Endodermal cell (in vitro differentiated cells): ENCODE measurements at regions not wholly inside any gene's neighbourhood (a gene's known extent, or its start where the extent isn't known, plus 50 kb on each side); places are given as distances from the start of the nearest gene placed in this dataset.

Source experiments
- DNase-seq: peaks from one replicate; pipeline ENCODE4 v3.0.0-alpha.2; 2017
- H3K27ac ChIP-seq: 2 replicates; pipeline ENCODE4 v1.5.1; 2013; ENCODE audit warnings: mild to moderate bottlenecking, low read depth, low read length, moderate library complexity
- H3K27me3 ChIP-seq: 2 replicates; pipeline ENCODE4 v1.6.1; 2013; ENCODE audit warnings: mild to moderate bottlenecking, low read length, moderate library complexity; ENCODE audit not compliant: insufficient read depth, control insufficient read depth, poor library complexity, severe bottlenecking
- H3K36me3 ChIP-seq: 2 replicates; pipeline ENCODE4 v1.7.0; 2013; ENCODE audit warnings: mild to moderate bottlenecking, low read length, moderate library complexity; ENCODE audit not compliant: control insufficient read depth, insufficient read depth
- H3K4me1 ChIP-seq: one replicate; pipeline ENCODE4 v1.7.0; 2013; ENCODE audit warnings: low read length; ENCODE audit not compliant: control insufficient read depth, insufficient read depth
- H3K4me3 ChIP-seq: 2 replicates; pipeline ENCODE4 v1.5.1; 2013; ENCODE audit warnings: mild to moderate bottlenecking, low read length, moderate library complexity
- H3K9ac ChIP-seq: 2 replicates; pipeline ENCODE4 v1.6.1; 2013; ENCODE audit warnings: mild to moderate bottlenecking, low read length, moderate library complexity; ENCODE audit not compliant: poor library complexity, severe bottlenecking; ENCODE audit errors: extremely low read depth
- H3K9me3 ChIP-seq: 2 replicates; pipeline ENCODE4 v1.6.1; 2013; ENCODE audit warnings: mild to moderate bottlenecking, low read length, moderate library complexity; ENCODE audit not compliant: control insufficient read depth
- H3K27ac Mint-ChIP-seq: 2 replicates; pipeline ENCODE4 v1.8.0; 2020; ENCODE audit warnings: mixed read lengths
- H3K27me3 Mint-ChIP-seq: 2 replicates; pipeline ENCODE4 v1.8.0; 2021; ENCODE audit warnings: mild to moderate bottlenecking, mixed read lengths; ENCODE audit not compliant: insufficient read depth
- H3K36me3 Mint-ChIP-seq: 2 replicates; pipeline ENCODE4 v1.8.0; 2020; ENCODE audit warnings: low read depth, mixed read lengths
- H3K4me1 Mint-ChIP-seq: 2 replicates; pipeline ENCODE4 v1.8.0; 2020; ENCODE audit warnings: mixed read lengths
- H3K4me3 Mint-ChIP-seq: 2 replicates; pipeline ENCODE4 v1.8.0; 2020; ENCODE audit warnings: mild to moderate bottlenecking, moderate library complexity, mixed read lengths
- H3K9me3 Mint-ChIP-seq: 2 replicates; pipeline ENCODE4 v1.8.0; 2020; ENCODE audit warnings: mild to moderate bottlenecking, mixed read lengths
- WGBS, 2 experiments: methylation state at CpG; one replicate each; pipeline versions ENCODE4 v1.1.5 to v1.1.7; 2013; ENCODE audit warnings: missing lambda C conversion rate in 2 of 2, mixed read lengths in 1 of 2; ENCODE audit not compliant: insufficient coverage in 1 of 2, insufficient read length in 1 of 2; 5-methylcytosine and 5-hydroxymethylcytosine counted together
- TF ChIP-seq, protein P1 (sequence below): fragments of 200-600 bp; sonication (generic); conservative IDR thresholded peaks from 2 replicates; pipeline ENCODE4 v1.5.0; 2021; ENCODE audit warnings: antibody characterized with exemption, mild to moderate bottlenecking

DNA sequence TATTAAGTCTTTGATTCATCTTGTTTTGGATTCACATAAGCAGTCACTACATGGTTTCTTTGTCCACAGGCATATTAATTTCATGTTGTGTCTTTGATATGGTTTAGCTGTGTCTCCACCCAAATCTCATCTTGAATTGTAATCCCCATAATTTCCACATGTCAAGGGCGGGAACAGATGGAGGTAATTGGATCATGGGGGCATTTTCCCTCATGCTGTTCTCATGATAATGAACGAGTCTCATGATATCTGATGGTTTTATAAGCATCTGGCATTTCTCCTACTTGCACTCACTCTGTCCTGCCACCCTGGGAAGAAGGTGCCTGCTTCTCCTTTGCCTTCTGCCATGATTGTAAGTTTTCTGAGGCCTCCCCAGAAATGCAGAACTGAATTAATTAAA, 1811.2 kb upstream of the PCDH10 start:
- 57 to 89% methylated on average over 1 to 2 of the region's 2 CpGs for WGBS, 2 experiments
- no peaks in the 10 kb centered on the region for H3K27me3 ChIP-seq
- no peaks in the 10 kb centered on the region for H3K4me1 ChIP-seq
- H3K4me1 Mint-ChIP-seq: no peaks in the 10 kb centered on the region
- no peak overlapping the region for H3K27ac ChIP-seq
- no peak overlapping the region for H3K4me3 ChIP-seq
- H3K27me3 Mint-ChIP-seq: peaks cover 1% of the 10 kb centered on the region
- H3K36me3 Mint-ChIP-seq: no peaks in the 10 kb centered on the region
- H3K27ac Mint-ChIP-seq: no peak overlapping the region
- H3K36me3 ChIP-seq: no peaks in the 10 kb centered on the region
- H3K9ac ChIP-seq: no peak overlapping the region
- DNase-seq: no peak
- no peak overlapping the region for H3K4me3 Mint-ChIP-seq
- no peaks in the 10 kb centered on the region for H3K9me3 ChIP-seq
- no peaks in the 10 kb centered on the region for H3K9me3 Mint-ChIP-seq
- TF ChIP-seq, protein P1, sequence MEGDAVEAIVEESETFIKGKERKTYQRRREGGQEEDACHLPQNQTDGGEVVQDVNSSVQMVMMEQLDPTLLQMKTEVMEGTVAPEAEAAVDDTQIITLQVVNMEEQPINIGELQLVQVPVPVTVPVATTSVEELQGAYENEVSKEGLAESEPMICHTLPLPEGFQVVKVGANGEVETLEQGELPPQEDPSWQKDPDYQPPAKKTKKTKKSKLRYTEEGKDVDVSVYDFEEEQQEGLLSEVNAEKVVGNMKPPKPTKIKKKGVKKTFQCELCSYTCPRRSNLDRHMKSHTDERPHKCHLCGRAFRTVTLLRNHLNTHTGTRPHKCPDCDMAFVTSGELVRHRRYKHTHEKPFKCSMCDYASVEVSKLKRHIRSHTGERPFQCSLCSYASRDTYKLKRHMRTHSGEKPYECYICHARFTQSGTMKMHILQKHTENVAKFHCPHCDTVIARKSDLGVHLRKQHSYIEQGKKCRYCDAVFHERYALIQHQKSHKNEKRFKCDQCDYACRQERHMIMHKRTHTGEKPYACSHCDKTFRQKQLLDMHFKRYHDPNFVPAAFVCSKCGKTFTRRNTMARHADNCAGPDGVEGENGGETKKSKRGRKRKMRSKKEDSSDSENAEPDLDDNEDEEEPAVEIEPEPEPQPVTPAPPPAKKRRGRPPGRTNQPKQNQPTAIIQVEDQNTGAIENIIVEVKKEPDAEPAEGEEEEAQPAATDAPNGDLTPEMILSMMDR: no peak

DNA sequence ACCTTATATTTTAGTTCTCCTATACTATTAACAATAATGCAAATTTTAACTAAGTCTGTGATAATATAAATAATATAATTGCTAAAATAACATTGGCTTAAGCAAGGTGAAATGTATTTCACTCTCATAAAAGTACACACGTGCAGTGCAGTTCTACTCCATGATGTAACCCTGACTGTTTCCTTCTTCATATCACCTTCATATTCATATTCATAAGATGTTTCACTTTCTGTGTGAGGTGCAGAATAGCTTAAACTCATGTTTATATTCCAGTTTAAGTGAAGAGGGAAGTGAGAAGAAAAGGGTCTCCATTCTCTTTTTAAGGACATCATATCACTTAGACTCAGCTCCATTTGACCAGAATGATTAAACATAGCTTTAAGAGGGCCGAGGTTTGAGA, 1810.0 kb upstream of the PCDH10 start:
- Histone ChIP-seq H3K4me1 (no peaks in the 10 kb centered on the region), H3K36me3 (no peaks in the 10 kb centered on the region), H3K9me3 (no peaks in the 10 kb centered on the region), H3K27ac (no peak overlapping the region), H3K9ac (no peak overlapping the region), H3K27me3 (no peaks in the 10 kb centered on the region), H3K4me3 (no peak overlapping the region)
- WGBS, 2 experiments: 100% methylated on average over 1 of the region's 2 CpGs; no CpG with 5 or more reads in 1 of the 2 experiments
- TF ChIP-seq, protein P1: no peak
- Mint-ChIP-seq H3K4me1 (no peaks in the 10 kb centered on the region), H3K27ac (no peak overlapping the region), H3K27me3 (peaks cover 1% of the 10 kb centered on the region), H3K4me3 (no peak overlapping the region), H3K36me3 (no peaks in the 10 kb centered on the region), H3K9me3 (no peaks in the 10 kb centered on the region)
- no peak for DNase-seq

DNA sequence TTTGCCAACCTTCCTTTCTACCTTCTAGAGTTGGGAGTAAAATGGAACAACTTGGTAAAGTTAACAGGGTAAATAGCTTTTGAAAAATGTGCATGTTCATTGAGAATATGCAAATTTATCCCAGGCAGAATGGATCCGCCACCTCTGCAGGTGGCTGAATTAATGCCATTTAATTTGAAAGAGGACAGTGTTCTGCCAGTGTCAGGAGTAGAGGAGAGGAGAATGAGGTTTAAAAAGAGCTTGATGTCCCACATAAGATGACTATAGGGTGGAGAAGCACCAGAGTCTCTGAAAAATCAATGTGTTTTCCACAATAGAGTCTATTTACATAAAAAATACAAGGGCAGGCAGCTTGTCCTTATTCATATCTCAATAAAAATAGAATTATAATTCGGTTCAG, 1804.3 kb upstream of the PCDH10 start:
- Mint-ChIP-seq H3K36me3 (no peaks in the 10 kb centered on the region), H3K4me3 (no peak overlapping the region), H3K27me3 (no peaks in the 10 kb centered on the region), H3K4me1 (peaks cover 8% of the 10 kb centered on the region), H3K9me3 (no peaks in the 10 kb centered on the region), H3K27ac (no peak overlapping the region)
- no peaks in the 10 kb centered on the region for H3K36me3 ChIP-seq
- no peaks in the 10 kb centered on the region for H3K27me3 ChIP-seq
- DNase-seq: no peak
- TF ChIP-seq, protein P1: no peak
- no peak overlapping the region for H3K27ac ChIP-seq
- no peak overlapping the region for H3K9ac ChIP-seq
- no peaks in the 10 kb centered on the region for H3K9me3 ChIP-seq
- H3K4me3 ChIP-seq: no peak overlapping the region
- 94 to 100% methylated on average over 1 to 2 of the region's 2 CpGs for WGBS, 2 experiments
- no peaks in the 10 kb centered on the region for H3K4me1 ChIP-seq
